PC-9 (cell line): ENCODE measurements at regions not wholly inside any gene's neighbourhood (a gene's known extent, or its start where the extent isn't known, plus 50 kb on each side); places are given as distances from the start of the nearest gene placed in this dataset.

Experiments
- BruUV-seq: library from RNA; stranded (reverse); fragments of 400-500 nt; replicated peaks from 2 replicates; lab custom pipeline; 2021; lab: Mats Ljungman, UMichigan
- CTCF ChIA-PET: fragments of 300-600 bp; sonication (Branson Sonifier 250); formaldehyde crosslinking; loops from one replicate; lab custom pipeline; 2022; ENCODE audit warnings: antibody characterized with exemption; lab: Charles Lee
- POLR2A ChIA-PET: fragments of 300-600 bp; sonication (Branson Sonifier 250); formaldehyde crosslinking; loops from one replicate; lab custom pipeline; 2022; ENCODE audit warnings: antibody characterized with exemption; ENCODE audit not compliant: unreplicated experiment; lab: Charles Lee
- DNase-seq, 2 experiments: peaks; one replicate each; pipeline versions ENCODE4 v3.0.0 to v3.0.0-alpha.2; 2015 to 2022; ENCODE audit warnings: mixed read lengths in 1 of 2
- H2AFZ ChIP-seq: fragments of 200-600 bp; sonication (generic); 2 replicates; pipeline ENCODE4 v1.8.1; 2017; ENCODE audit warnings: antibody characterized with exemption
- H3F3A ChIP-seq: fragments of 200-600 bp; sonication (generic); 2 replicates; pipeline ENCODE4 v1.8.1; 2017; ENCODE audit warnings: antibody characterized with exemption, mild to moderate bottlenecking, low read depth; ENCODE audit not compliant: insufficient read depth
- H3K27ac ChIP-seq: fragments of 200-600 bp; sonication (generic); 2 replicates; pipeline ENCODE4 v1.6.1; 2016; ENCODE audit warnings: mixed run types
- H3K27me3 ChIP-seq: fragments of 200-600 bp; sonication (generic); 2 replicates; pipeline ENCODE4 v1.6.1; 2016; ENCODE audit warnings: low read depth, mixed run types; ENCODE audit not compliant: insufficient read depth
- H3K36me3 ChIP-seq: fragments of 200-600 bp; sonication (generic); 2 replicates; pipeline ENCODE4 v1.6.1; 2016; ENCODE audit warnings: low read depth, mixed run types
- H3K4me1 ChIP-seq: fragments of 200-600 bp; sonication (generic); replicated peaks from 2 replicates; pipeline ENCODE4 v1.6.1; 2016; ENCODE audit warnings: mixed run types; ENCODE audit not compliant: insufficient read depth
- H3K4me2 ChIP-seq: fragments of 200-600 bp; sonication (generic); 2 replicates; pipeline ENCODE4 v1.6.1; 2017; ENCODE audit warnings: mixed run types
- H3K4me3 ChIP-seq: fragments of 200-600 bp; sonication (generic); 2 replicates; pipeline ENCODE4 v1.6.1; 2016; ENCODE audit warnings: mixed run types
- H3K79me2 ChIP-seq: fragments of 200-600 bp; sonication (generic); 2 replicates; pipeline ENCODE4 v1.6.1; 2017; ENCODE audit warnings: low read depth, mixed run types
- H3K9me2 ChIP-seq: fragments of 200-600 bp; sonication (generic); 2 replicates; pipeline ENCODE4 v1.8.1; 2017; ENCODE audit warnings: mild to moderate bottlenecking; ENCODE audit not compliant: insufficient read depth
- H3K9me3 ChIP-seq: fragments of 200-600 bp; sonication (generic); 2 replicates; pipeline ENCODE4 v1.8.1; 2016; ENCODE audit warnings: low read depth; ENCODE audit not compliant: insufficient read depth
- H4K20me1 ChIP-seq: fragments of 200-600 bp; sonication (generic); 2 replicates; pipeline ENCODE4 v1.8.1; 2017; ENCODE audit not compliant: insufficient read depth
- CTCF ChIP-seq: fragments of 200-600 bp; sonication (generic); conservative IDR thresholded peaks from 2 replicates; pipeline ENCODE4 v1.6.1; 2017; ENCODE audit warnings: mixed run types, antibody characterized with exemption, mild to moderate bottlenecking, moderate library complexity
- EZH2 ChIP-seq: fragments of 200-600 bp; sonication (generic); IDR thresholded peaks from 2 replicates; pipeline ENCODE4 v1.8.0; 2017; ENCODE audit warnings: antibody characterized with exemption, low read depth
- intact Hi-C: fragments of 100-400 bp; cut with micrococcal nuclease; formaldehyde crosslinking; loops from one replicate; pipeline ENCODE4 v1.10.0; 2022; ENCODE audit not compliant: unreplicated experiment

DNA sequence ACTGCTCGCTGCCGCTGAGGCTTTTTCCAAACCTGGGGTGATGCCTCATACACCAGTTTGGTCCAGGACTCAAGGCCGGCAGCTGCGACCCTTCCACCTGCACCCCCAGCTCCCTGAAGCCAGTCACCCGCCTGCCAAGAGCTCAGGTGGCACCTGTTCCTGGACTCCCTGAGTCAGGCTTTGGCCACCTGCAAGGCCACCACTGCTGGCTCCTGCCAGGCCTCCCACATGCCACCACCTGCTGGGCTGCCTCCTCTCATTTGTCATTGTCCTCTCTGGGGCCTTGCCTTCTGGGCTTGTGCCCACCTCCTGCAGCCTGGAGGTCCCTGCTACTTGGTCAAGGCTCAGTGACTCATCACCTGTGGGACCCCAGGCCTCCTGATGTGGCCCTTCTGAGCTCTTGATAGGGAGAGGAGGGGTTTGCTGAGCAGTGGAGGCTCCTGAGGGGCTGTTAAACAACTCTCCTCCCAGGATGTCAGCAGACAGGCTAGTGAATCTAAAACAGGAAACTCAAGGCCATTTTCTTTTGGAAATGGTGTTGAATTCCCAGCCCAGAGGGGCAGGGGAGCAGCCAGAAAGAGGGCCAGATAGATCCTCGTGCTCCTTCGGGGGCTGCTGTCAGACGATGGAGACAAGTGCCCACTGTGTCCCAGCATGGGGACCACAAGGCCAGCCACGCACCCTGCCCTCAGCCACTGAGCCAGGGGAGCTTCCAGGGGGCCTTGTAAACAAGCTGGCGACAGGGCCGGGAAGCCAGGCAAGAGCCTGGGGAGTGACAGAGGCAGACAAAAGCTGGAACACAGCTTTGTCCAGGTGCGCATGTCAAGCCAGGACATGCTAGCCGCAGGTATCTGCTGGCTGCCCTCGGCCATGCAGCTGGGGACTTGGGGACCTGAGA is 416.8 kb downstream of the LRATD1 start:
- BruUV-seq: no TSS peak
- Histone ChIP-seq H4K20me1 (no peaks in the 10 kb centered on the region), H3K9me3 (no peaks in the 10 kb centered on the region), H3K27me3 (peaks cover 14% of the 10 kb centered on the region), H3F3A (no peaks in the 10 kb centered on the region), H3K4me1 (no peaks in the 10 kb centered on the region), H3K36me3 (no peaks in the 10 kb centered on the region), H3K4me3 (no peak overlapping the region), H2AFZ (no peak overlapping the region), H3K4me2 (no peak overlapping the region), H3K79me2 (no peaks in the 10 kb centered on the region), H3K9me2 (no peaks in the 10 kb centered on the region), H3K27ac (no peak overlapping the region)
- CTCF ChIA-PET: no interaction called here
- TF ChIP-seq EZH2: no peak
- TF ChIP-seq CTCF: no peak
- POLR2A ChIA-PET: no interaction called here
- intact Hi-C loops: no loop called here
- no peak for DNase-seq

- no peaks in the 10 kb centered on the region for H3F3A ChIP-seq
- intact Hi-C loops: no loop called here
- H3K9me3 ChIP-seq: no peaks in the 10 kb centered on the region
- H4K20me1 ChIP-seq: no peaks in the 10 kb centered on the region
- H3K27me3 ChIP-seq: peaks cover 18% of the 10 kb centered on the region
- H3K9me2 ChIP-seq: no peaks in the 10 kb centered on the region
- no peaks in the 10 kb centered on the region for H3K36me3 ChIP-seq
- H3K4me1 ChIP-seq: no peaks in the 10 kb centered on the region
- TF ChIP-seq CTCF: no peak
- no peak for TF ChIP-seq EZH2
- ChIA-PET POLR2A (no interaction called here), CTCF (no interaction called here)
- H3K27ac ChIP-seq: no peak overlapping the region
- H3K4me3 ChIP-seq: no peak overlapping the region
- H3K4me2 ChIP-seq: no peak overlapping the region
- no peak overlapping the region for H2AFZ ChIP-seq
- DNase-seq: no peak
- BruUV-seq: no TSS peak
- H3K79me2 ChIP-seq: no peaks in the 10 kb centered on the region
Measured at GRCh38 chr2:15050483-15050882, 418.0 kb downstream of the LRATD1 start.

- no peak for DNase-seq
- CTCF ChIA-PET: no interaction called here
- no TSS peak for BruUV-seq
- H3K27me3 ChIP-seq: peaks cover 21% of the 10 kb centered on the region
- no peaks in the 10 kb centered on the region for H3K79me2 ChIP-seq
- H4K20me1 ChIP-seq: no peaks in the 10 kb centered on the region
- no peak for TF ChIP-seq CTCF
- no peak for TF ChIP-seq EZH2
- POLR2A ChIA-PET: interaction anchor here (0.5 kb wide), 1 partner anchor 408 kb away, joined by 3 read pairs; no protein-coding TSS in a partner anchor
- H3K4me2 ChIP-seq: no peak overlapping the region
- H3F3A ChIP-seq: no peaks in the 10 kb centered on the region
- no peak overlapping the region for H2AFZ ChIP-seq
- H3K4me1 ChIP-seq: no peaks in the 10 kb centered on the region
- intact Hi-C loops: no loop called here
- no peak overlapping the region for H3K4me3 ChIP-seq
- H3K9me2 ChIP-seq: no peaks in the 10 kb centered on the region
- H3K9me3 ChIP-seq: no peaks in the 10 kb centered on the region
- H3K27ac ChIP-seq: no peak overlapping the region
- H3K36me3 ChIP-seq: no peaks in the 10 kb centered on the region
Measured at GRCh38 chr2:15053542-15053941, 421.0 kb downstream of the LRATD1 start.
